ENCODE measurements at regions not wholly inside any gene's neighbourhood (a gene's known extent, or its start where the extent isn't known, plus 50 kb on each side); places are given as distances from the start of the nearest gene placed in this dataset.
A peak's percentile ranks its signal among the peaks of the same experiment; 100 is the strongest.

- H2AFZ ChIP-seq (ENCODE audit: low read length), result peak overlapping the region; percentile 52; the same call in 1 of the 2 replicates
- no peaks in the 10 kb centered on the region for H3K79me2 ChIP-seq (ENCODE audit: insufficient read depth, low read length)
- H3K36me3 ChIP-seq (ENCODE audit: insufficient read depth, low read length), result no peaks in the 10 kb centered on the region
- no peak overlapping the region for H3K4me3 ChIP-seq (ENCODE audit: low read length, poor library complexity, severe bottlenecking)
- no peaks in the 10 kb centered on the region for H3K27me3 ChIP-seq (ENCODE audit: insufficient read depth, low read length, poor library complexity, severe bottlenecking)
- H3K9ac ChIP-seq (ENCODE audit: low read depth, low read length, poor library complexity, severe bottlenecking), result no peak overlapping the region
- peaks cover 14% of the 10 kb centered on the region for H3K4me1 ChIP-seq (ENCODE audit: insufficient read depth, low read length, poor library complexity, severe bottlenecking)
- no peaks in the 10 kb centered on the region for H3K9me3 ChIP-seq (ENCODE audit: insufficient read depth, low read depth, low read length)
- no peaks in the 10 kb centered on the region for H3F3A ChIP-seq (ENCODE audit: low read depth)
- TF ChIP-seq EZH2phosphoT487 (IDR thresholded peaks at IDR 0.05; ENCODE audit: borderline replicate concordance), result no peak
- TF ChIP-seq CTCF (conservative IDR thresholded peaks at IDR 0.05; ENCODE audit: low read length), result no peak
- no peaks in the 10 kb centered on the region for H3K9me2 ChIP-seq (replicated peaks; ENCODE audit: low read depth, low read length)
- H4K20me1 ChIP-seq (ENCODE audit: insufficient read depth, low read length, poor library complexity, severe bottlenecking), result no peaks in the 10 kb centered on the region
- peak overlapping the region; percentile 30 for H3K4me2 ChIP-seq (ENCODE audit: low read depth, low read length, poor library complexity, severe bottlenecking)
Measured at GRCh38 chr6:90375681-90376439, 79.2 kb upstream of the BACH2 start.

GRCh38 chr6:90374201-90374600 lies 77.6 kb upstream of the BACH2 start:
- Histone ChIP-seq H3K9me2 (replicated peaks; ENCODE audit: low read depth, low read length) (no peaks in the 10 kb centered on the region), H3K4me1 (ENCODE audit: insufficient read depth, low read length, poor library complexity, severe bottlenecking) (peaks cover 15% of the 10 kb centered on the region), H3K9me3 (ENCODE audit: insufficient read depth, low read depth, low read length) (no peaks in the 10 kb centered on the region), H4K20me1 (ENCODE audit: insufficient read depth, low read length, poor library complexity, severe bottlenecking) (no peaks in the 10 kb centered on the region), H3K9ac (ENCODE audit: low read depth, low read length, poor library complexity, severe bottlenecking) (no peak overlapping the region), H3K4me2 (ENCODE audit: low read depth, low read length, poor library complexity, severe bottlenecking) (no peak overlapping the region), H3K79me2 (ENCODE audit: insufficient read depth, low read length) (no peaks in the 10 kb centered on the region), H3K36me3 (ENCODE audit: insufficient read depth, low read length) (no peaks in the 10 kb centered on the region), H3K4me3 (ENCODE audit: low read length, poor library complexity, severe bottlenecking) (no peak overlapping the region), H3K27me3 (ENCODE audit: insufficient read depth, low read length, poor library complexity, severe bottlenecking) (no peaks in the 10 kb centered on the region), H2AFZ (ENCODE audit: low read length) (no peak overlapping the region), H3F3A (ENCODE audit: low read depth) (no peaks in the 10 kb centered on the region)
- TF ChIP-seq EZH2phosphoT487 (IDR thresholded peaks at IDR 0.05; ENCODE audit: borderline replicate concordance), result no peak
- TF ChIP-seq CTCF (conservative IDR thresholded peaks at IDR 0.05; ENCODE audit: low read length), result no peak

- no peaks in the 10 kb centered on the region for H3K79me2 ChIP-seq (ENCODE audit: insufficient read depth, low read length)
- no peaks in the 10 kb centered on the region for H3K9me3 ChIP-seq (ENCODE audit: insufficient read depth, low read depth, low read length)
- H4K20me1 ChIP-seq (ENCODE audit: insufficient read depth, low read length, poor library complexity, severe bottlenecking), result no peaks in the 10 kb centered on the region
- no peaks in the 10 kb centered on the region for H3K27me3 ChIP-seq (ENCODE audit: insufficient read depth, low read length, poor library complexity, severe bottlenecking)
- no peak overlapping the region for H3K4me3 ChIP-seq (ENCODE audit: low read length, poor library complexity, severe bottlenecking)
- no peaks in the 10 kb centered on the region for H3F3A ChIP-seq (ENCODE audit: low read depth)
- TF ChIP-seq CTCF (conservative IDR thresholded peaks at IDR 0.05; ENCODE audit: low read length) (no peak), EZH2phosphoT487 (IDR thresholded peaks at IDR 0.05; ENCODE audit: borderline replicate concordance) (no peak)
- H2AFZ ChIP-seq (ENCODE audit: low read length), result no peak overlapping the region
- no peaks in the 10 kb centered on the region for H3K36me3 ChIP-seq (ENCODE audit: insufficient read depth, low read length)
- H3K9me2 ChIP-seq (replicated peaks; ENCODE audit: low read depth, low read length), result no peaks in the 10 kb centered on the region
- H3K4me1 ChIP-seq (ENCODE audit: insufficient read depth, low read length, poor library complexity, severe bottlenecking), result peaks cover 24% of the 10 kb centered on the region
- no peak overlapping the region for H3K9ac ChIP-seq (ENCODE audit: low read depth, low read length, poor library complexity, severe bottlenecking)
- H3K4me2 ChIP-seq (ENCODE audit: low read depth, low read length, poor library complexity, severe bottlenecking), result no peak overlapping the region
Measured at GRCh38 chr6:90372885-90373284, 76.2 kb upstream of the BACH2 start.
